Gastrocnemius medialis (tissue), 4 donors: ENCODE measurements at regions not wholly inside any gene's neighbourhood (a gene's known extent, or its start where the extent isn't known, plus 50 kb on each side); places are given as distances from the start of the nearest gene placed in this dataset.
"Not testable (repeated sequence)": the region's sequence is repeated elsewhere in the genome, so short reads cannot be mapped to it uniquely, and the experiment has no call there.

Source experiments
- POLR2A ChIP-seq, 2 donors: fragments of 450-650 bp; IDR thresholded peaks; one replicate each; pipeline ENCODE4 v1.6.1; 2017; ENCODE audit warnings: antibody characterized with exemption in 2 of 2, mild to moderate bottlenecking in 2 of 2, moderate library complexity in 2 of 2
- TF ChIP-seq, protein P1 (sequence below), 5 experiments: fragments of 450-650 bp in 3 of 5; fragments of 200-600 bp in 2 of 5; sonication (generic) in 2 of 5; IDR thresholded peaks in 4 of 5; conservative IDR thresholded peaks in 1 of 5; 1 replicate in 4 of 5; 2 replicates in 1 of 5; pipeline ENCODE4 v1.5.1; 2016 to 2019; ENCODE audit warnings: antibody characterized with exemption in 5 of 5, mild to moderate bottlenecking in 3 of 5, moderate library complexity in 3 of 5

DNA sequence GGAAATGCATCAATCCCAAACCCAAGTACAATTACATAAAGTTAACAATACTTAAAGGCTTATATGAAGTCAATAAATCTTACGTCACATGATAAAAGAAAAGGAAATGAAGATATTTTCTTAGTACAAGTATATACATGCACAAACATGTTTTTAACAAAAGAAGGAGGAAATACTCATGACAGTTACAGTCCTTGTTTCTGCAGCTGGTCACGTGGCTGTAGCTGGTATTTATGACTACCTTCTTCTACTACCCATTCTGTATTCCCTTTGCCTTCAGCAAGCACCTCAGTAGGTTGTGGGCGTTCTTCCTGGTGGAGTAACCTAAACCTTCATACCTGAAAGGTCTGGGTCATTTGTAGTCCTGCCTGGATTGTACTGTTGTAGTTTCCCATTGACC lies 514.9 kb downstream of the MFSD1 start:
- TF ChIP-seq, protein P1, sequence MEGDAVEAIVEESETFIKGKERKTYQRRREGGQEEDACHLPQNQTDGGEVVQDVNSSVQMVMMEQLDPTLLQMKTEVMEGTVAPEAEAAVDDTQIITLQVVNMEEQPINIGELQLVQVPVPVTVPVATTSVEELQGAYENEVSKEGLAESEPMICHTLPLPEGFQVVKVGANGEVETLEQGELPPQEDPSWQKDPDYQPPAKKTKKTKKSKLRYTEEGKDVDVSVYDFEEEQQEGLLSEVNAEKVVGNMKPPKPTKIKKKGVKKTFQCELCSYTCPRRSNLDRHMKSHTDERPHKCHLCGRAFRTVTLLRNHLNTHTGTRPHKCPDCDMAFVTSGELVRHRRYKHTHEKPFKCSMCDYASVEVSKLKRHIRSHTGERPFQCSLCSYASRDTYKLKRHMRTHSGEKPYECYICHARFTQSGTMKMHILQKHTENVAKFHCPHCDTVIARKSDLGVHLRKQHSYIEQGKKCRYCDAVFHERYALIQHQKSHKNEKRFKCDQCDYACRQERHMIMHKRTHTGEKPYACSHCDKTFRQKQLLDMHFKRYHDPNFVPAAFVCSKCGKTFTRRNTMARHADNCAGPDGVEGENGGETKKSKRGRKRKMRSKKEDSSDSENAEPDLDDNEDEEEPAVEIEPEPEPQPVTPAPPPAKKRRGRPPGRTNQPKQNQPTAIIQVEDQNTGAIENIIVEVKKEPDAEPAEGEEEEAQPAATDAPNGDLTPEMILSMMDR (IDR thresholded peaks at IDR 0.05 in 4 of 5, conservative IDR thresholded peaks at IDR 0.05 in 1 of 5): not testable (repeated sequence)
- TF ChIP-seq POLR2A (IDR thresholded peaks at IDR 0.05): not testable (repeated sequence)
